GM18505 (cell line): ENCODE measurements at regions not wholly inside any gene's neighbourhood (a gene's known extent, or its start where the extent isn't known, plus 50 kb on each side); places are given as distances from the start of the nearest gene placed in this dataset.
"Not testable (repeated sequence)": the region's sequence is repeated elsewhere in the genome, so short reads cannot be mapped to it uniquely, and the experiment has no call there.

Experiments used
- ATAC-seq: cut with Tn5 transposase; IDR thresholded peaks from one replicate; pipeline ENCODE4 v1.9.1; 2021; ENCODE audit not compliant: unreplicated experiment
- POLR2A ChIP-seq: IDR thresholded peaks from 4 replicates; pipeline ENCODE4 v1.6.1; 2011; ENCODE audit warnings: borderline replicate concordance; ENCODE audit not compliant: insufficient read depth, insufficient read length; ENCODE audit errors: extremely low read depth

- no peak for ATAC-seq
- no peak for TF ChIP-seq POLR2A
These were observed 444.9 kb upstream of the SULF2 start for GRCh38 chr20:48230216-48230615.

- TF ChIP-seq POLR2A: no peak
- no peak for ATAC-seq
These were observed 442.1 kb upstream of the SULF2 start for GRCh38 chr20:48227381-48227780.

GRCh38 chr20:48226642-48227041 lies 441.4 kb upstream of the SULF2 start:
- ATAC-seq: no peak
- no peak for TF ChIP-seq POLR2A

GRCh38 chr20:48224533-48225050 lies 439.3 kb upstream of the SULF2 start:
- no peak for TF ChIP-seq POLR2A
- ATAC-seq: no peak

- no peak for ATAC-seq
- no peak for TF ChIP-seq POLR2A
These were observed 438.4 kb upstream of the SULF2 start for GRCh38 chr20:48223715-48224114.

GRCh38 chr20:48222595-48223180 lies 437.4 kb upstream of the SULF2 start:
- no peak for ATAC-seq

GRCh38 chr20:48220033-48220633 lies 434.9 kb upstream of the SULF2 start:
- ATAC-seq: no peak
- TF ChIP-seq POLR2A: no peak

More at GRCh38 chr20:48222595-48223180, 437.4 kb upstream of the SULF2 start:
- TF ChIP-seq POLR2A: no peak

GRCh38 chr20:48219306-48219705 lies 434.0 kb upstream of the SULF2 start:
- ATAC-seq: no peak

GRCh38 chr20:48217190-48217589 lies 431.9 kb upstream of the SULF2 start:
- TF ChIP-seq POLR2A: no peak
- ATAC-seq: no peak

More at GRCh38 chr20:48219306-48219705, 434.0 kb upstream of the SULF2 start:
- no peak for TF ChIP-seq POLR2A

GRCh38 chr20:48215536-48215935 lies 430.3 kb upstream of the SULF2 start:
- no peak for TF ChIP-seq POLR2A
- ATAC-seq: no peak

- ATAC-seq: no peak
- TF ChIP-seq POLR2A: no peak
These were observed 429.3 kb upstream of the SULF2 start for GRCh38 chr20:48214601-48215000.

GRCh38 chr20:48213635-48214034 lies 428.4 kb upstream of the SULF2 start:
- ATAC-seq: not testable (repeated sequence)

GRCh38 chr20:48212806-48213509 lies 427.7 kb upstream of the SULF2 start:
- no peak for ATAC-seq
- no peak for TF ChIP-seq POLR2A

GRCh38 chr20:48211847-48212246 lies 426.6 kb upstream of the SULF2 start:
- TF ChIP-seq POLR2A: no peak
- no peak for ATAC-seq
